Endodermal cell (in vitro differentiated cells): ENCODE measurements at regions not wholly inside any gene's neighbourhood (a gene's known extent, or its start where the extent isn't known, plus 50 kb on each side); places are given as distances from the start of the nearest gene placed in this dataset.

Experiments used
- DNase-seq: peaks from one replicate; pipeline ENCODE4 v3.0.0-alpha.2; 2017
- H3K27ac ChIP-seq: 2 replicates; pipeline ENCODE4 v1.5.1; 2013; ENCODE audit warnings: mild to moderate bottlenecking, low read depth, low read length, moderate library complexity
- H3K27me3 ChIP-seq: 2 replicates; pipeline ENCODE4 v1.6.1; 2013; ENCODE audit warnings: mild to moderate bottlenecking, low read length, moderate library complexity; ENCODE audit not compliant: insufficient read depth, control insufficient read depth, poor library complexity, severe bottlenecking
- H3K36me3 ChIP-seq: 2 replicates; pipeline ENCODE4 v1.7.0; 2013; ENCODE audit warnings: mild to moderate bottlenecking, low read length, moderate library complexity; ENCODE audit not compliant: control insufficient read depth, insufficient read depth
- H3K4me1 ChIP-seq: one replicate; pipeline ENCODE4 v1.7.0; 2013; ENCODE audit warnings: low read length; ENCODE audit not compliant: control insufficient read depth, insufficient read depth
- H3K4me3 ChIP-seq: 2 replicates; pipeline ENCODE4 v1.5.1; 2013; ENCODE audit warnings: mild to moderate bottlenecking, low read length, moderate library complexity
- H3K9ac ChIP-seq: 2 replicates; pipeline ENCODE4 v1.6.1; 2013; ENCODE audit warnings: mild to moderate bottlenecking, low read length, moderate library complexity; ENCODE audit not compliant: poor library complexity, severe bottlenecking; ENCODE audit errors: extremely low read depth
- H3K9me3 ChIP-seq: 2 replicates; pipeline ENCODE4 v1.6.1; 2013; ENCODE audit warnings: mild to moderate bottlenecking, low read length, moderate library complexity; ENCODE audit not compliant: control insufficient read depth
- H3K27ac Mint-ChIP-seq: 2 replicates; pipeline ENCODE4 v1.8.0; 2020; ENCODE audit warnings: mixed read lengths
- H3K27me3 Mint-ChIP-seq: 2 replicates; pipeline ENCODE4 v1.8.0; 2021; ENCODE audit warnings: mild to moderate bottlenecking, mixed read lengths; ENCODE audit not compliant: insufficient read depth
- H3K36me3 Mint-ChIP-seq: 2 replicates; pipeline ENCODE4 v1.8.0; 2020; ENCODE audit warnings: low read depth, mixed read lengths
- H3K4me1 Mint-ChIP-seq: 2 replicates; pipeline ENCODE4 v1.8.0; 2020; ENCODE audit warnings: mixed read lengths
- H3K4me3 Mint-ChIP-seq: 2 replicates; pipeline ENCODE4 v1.8.0; 2020; ENCODE audit warnings: mild to moderate bottlenecking, moderate library complexity, mixed read lengths
- H3K9me3 Mint-ChIP-seq: 2 replicates; pipeline ENCODE4 v1.8.0; 2020; ENCODE audit warnings: mild to moderate bottlenecking, mixed read lengths
- CTCF ChIP-seq: fragments of 200-600 bp; sonication (generic); conservative IDR thresholded peaks from 2 replicates; pipeline ENCODE4 v1.5.0; 2021; ENCODE audit warnings: antibody characterized with exemption, mild to moderate bottlenecking
- WGBS, 2 experiments: methylation state at CpG; one replicate each; pipeline versions ENCODE4 v1.1.5 to v1.1.7; 2013; ENCODE audit warnings: missing lambda C conversion rate in 2 of 2, mixed read lengths in 1 of 2; ENCODE audit not compliant: insufficient coverage in 1 of 2, insufficient read length in 1 of 2; 5-methylcytosine and 5-hydroxymethylcytosine counted together

- no peaks in the 10 kb centered on the region for H3K27me3 Mint-ChIP-seq
- H3K4me3 Mint-ChIP-seq: no peak overlapping the region
- no peak overlapping the region for H3K4me3 ChIP-seq
- 41% methylated on average over 1 of the region's 1 CpG; no CpG with 5 or more reads in 1 of the 2 experiments for WGBS, 2 experiments
- no peak overlapping the region for H3K9ac ChIP-seq
- no peaks in the 10 kb centered on the region for H3K9me3 ChIP-seq
- no peaks in the 10 kb centered on the region for H3K27me3 ChIP-seq
- H3K27ac Mint-ChIP-seq: no peak overlapping the region
- H3K4me1 Mint-ChIP-seq: peaks cover 21% of the 10 kb centered on the region
- H3K9me3 Mint-ChIP-seq: no peaks in the 10 kb centered on the region
- no peaks in the 10 kb centered on the region for H3K36me3 Mint-ChIP-seq
- TF ChIP-seq CTCF: no peak
- H3K27ac ChIP-seq: peak overlapping the region; percentile 76
- no peaks in the 10 kb centered on the region for H3K36me3 ChIP-seq
- peaks cover 10% of the 10 kb centered on the region for H3K4me1 ChIP-seq
- peak; percentile 70 for DNase-seq
Measured at GRCh38 chr2:216557820-216558219, 59.2 kb downstream of the RPL37A start.

GRCh38 chr2:216559625-216560156 is 61.0 kb downstream of the RPL37A start:
- H3K4me1 Mint-ChIP-seq: peaks cover 21% of the 10 kb centered on the region
- Histone ChIP-seq H3K27ac (no peak overlapping the region), H3K27me3 (no peaks in the 10 kb centered on the region), H3K9me3 (no peaks in the 10 kb centered on the region), H3K4me1 (peaks cover 6% of the 10 kb centered on the region), H3K4me3 (no peak overlapping the region), H3K9ac (no peak overlapping the region), H3K36me3 (no peaks in the 10 kb centered on the region)
- no peak for TF ChIP-seq CTCF
- no peak overlapping the region for H3K4me3 Mint-ChIP-seq
- no peak for DNase-seq
- 83% methylated on average over 2 of the region's 3 CpGs; no CpG with 5 or more reads in 1 of the 2 experiments for WGBS, 2 experiments
- peaks cover 2% of the 10 kb centered on the region for H3K27me3 Mint-ChIP-seq
- H3K36me3 Mint-ChIP-seq: no peaks in the 10 kb centered on the region
- H3K27ac Mint-ChIP-seq: no peak overlapping the region
- H3K9me3 Mint-ChIP-seq: no peaks in the 10 kb centered on the region

GRCh38 chr2:216560838-216561270 is 62.2 kb downstream of the RPL37A start:
- Histone ChIP-seq H3K4me1 (peaks cover 6% of the 10 kb centered on the region), H3K27me3 (no peaks in the 10 kb centered on the region), H3K36me3 (no peaks in the 10 kb centered on the region), H3K9me3 (no peaks in the 10 kb centered on the region), H3K27ac (no peak overlapping the region), H3K9ac (no peak overlapping the region), H3K4me3 (no peak overlapping the region)
- no peak for TF ChIP-seq CTCF
- Mint-ChIP-seq H3K4me1 (peaks cover 27% of the 10 kb centered on the region), H3K36me3 (no peaks in the 10 kb centered on the region), H3K9me3 (no peaks in the 10 kb centered on the region), H3K27me3 (peaks cover 2% of the 10 kb centered on the region), H3K27ac (no peak overlapping the region), H3K4me3 (no peak overlapping the region)
- 89% methylated on average over 3 of the region's 3 CpGs; no CpG with 5 or more reads in 1 of the 2 experiments for WGBS, 2 experiments
- DNase-seq: no peak
